NCI-H2196 treated with DMSO at 0.1 percent for 48 hours (cell line): ENCODE measurements at regions not wholly inside any gene's neighbourhood (a gene's known extent, or its start where the extent isn't known, plus 50 kb on each side); places are given as distances from the start of the nearest gene placed in this dataset.

ENCODE experiments used
- DNase-seq: peaks from one replicate; lab custom pipeline; 2025; ENCODE audit not compliant: unreplicated experiment; lab: John Stamatoyannopoulos, UW

GRCh38 chr18:24875777-24876176 lies 415.3 kb downstream of the HRH4 start:
- no peak for DNase-seq

- no peak for DNase-seq
These were observed 415.8 kb downstream of the HRH4 start for GRCh38 chr18:24876266-24876665.

GRCh38 chr18:24877066-24877465 lies 416.6 kb downstream of the HRH4 start:
- DNase-seq, result no peak

GRCh38 chr18:24877546-24877945 lies 417.1 kb downstream of the HRH4 start:
- no peak for DNase-seq

GRCh38 chr18:24878289-24878688 lies 417.9 kb downstream of the HRH4 start:
- no peak for DNase-seq

GRCh38 chr18:24885276-24885675 lies 424.8 kb downstream of the HRH4 start:
- DNase-seq, result no peak

GRCh38 chr18:24894880-24895279 lies 434.4 kb downstream of the HRH4 start:
- DNase-seq, result no peak

GRCh38 chr18:24897461-24897860 lies 437.0 kb downstream of the HRH4 start:
- no peak for DNase-seq

- DNase-seq, result no peak
These were observed 441.7 kb downstream of the ZNF521 start for GRCh38 chr18:24910221-24910620.

- DNase-seq, result no peak
These were observed 438.3 kb downstream of the ZNF521 start for GRCh38 chr18:24913507-24914170.

- no peak for DNase-seq
These were observed 437.8 kb downstream of the ZNF521 start for GRCh38 chr18:24914171-24914525.

GRCh38 chr18:24914685-24915084 lies 437.3 kb downstream of the ZNF521 start:
- no peak for DNase-seq

GRCh38 chr18:24915547-24915946 lies 436.4 kb downstream of the ZNF521 start:
- DNase-seq, result no peak

GRCh38 chr18:24917767-24918166 lies 434.2 kb downstream of the ZNF521 start:
- no peak for DNase-seq

GRCh38 chr18:24918257-24918656 lies 433.7 kb downstream of the ZNF521 start:
- no peak for DNase-seq

- no peak for DNase-seq
These were observed 432.7 kb downstream of the ZNF521 start for GRCh38 chr18:24919181-24919797.

GRCh38 chr18:24922491-24922890 lies 429.5 kb downstream of the ZNF521 start:
- DNase-seq, result no peak

GRCh38 chr18:24923138-24923537 lies 428.8 kb downstream of the ZNF521 start:
- DNase-seq, result no peak

GRCh38 chr18:24924066-24924716 lies 427.8 kb downstream of the ZNF521 start:
- DNase-seq, result no peak

GRCh38 chr18:24926649-24927048 lies 425.3 kb downstream of the ZNF521 start:
- DNase-seq, result no peak

GRCh38 chr18:24928301-24928878 lies 423.6 kb downstream of the ZNF521 start:
- no peak for DNase-seq

- DNase-seq, result no peak
These were observed 421.5 kb downstream of the ZNF521 start for GRCh38 chr18:24930478-24930877.
